NCI-H1694 treated with DMSO at 0.1 percent for 48 hours (cell line): ENCODE measurements at regions not wholly inside any gene's neighbourhood (a gene's known extent, or its start where the extent isn't known, plus 50 kb on each side); places are given as distances from the start of the nearest gene placed in this dataset.
"Not testable (repeated sequence)": the region's sequence is repeated elsewhere in the genome, so short reads cannot be mapped to it uniquely, and the experiment has no call there.

Experiments used
- DNase-seq: peaks from one replicate; lab custom pipeline; 2025; lab: John Stamatoyannopoulos, UW

- no peak for DNase-seq
Measured at GRCh38 chr3:137615659-137616418, 148.3 kb upstream of the SOX14 start.

- DNase-seq, result no peak
Measured at GRCh38 chr3:137641879-137642704, 122.0 kb upstream of the SOX14 start.

GRCh38 chr3:137642831-137643230, 121.3 kb upstream of the SOX14 start:
- DNase-seq, result no peak

DNA sequence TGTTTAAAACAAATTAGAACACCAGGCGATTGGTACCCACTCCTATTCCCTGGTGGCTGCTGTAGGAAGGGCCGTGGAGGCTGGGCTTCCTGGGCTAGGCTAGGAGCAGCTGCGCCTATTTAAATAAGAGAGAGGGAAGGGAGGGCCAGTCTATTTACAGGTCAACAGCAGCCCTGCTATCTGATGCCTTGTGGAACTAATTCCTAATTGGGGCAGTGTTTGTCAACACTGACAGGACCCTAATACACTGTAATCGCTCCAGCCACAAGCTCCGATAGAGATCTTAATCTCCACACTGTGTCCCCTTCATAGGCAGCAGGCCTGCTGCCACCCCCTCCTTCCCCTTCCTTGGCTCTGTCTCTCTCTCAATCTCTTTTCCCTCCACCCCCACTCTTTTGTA, 116.9 kb upstream of the SOX14 start:
- no peak for DNase-seq

DNA sequence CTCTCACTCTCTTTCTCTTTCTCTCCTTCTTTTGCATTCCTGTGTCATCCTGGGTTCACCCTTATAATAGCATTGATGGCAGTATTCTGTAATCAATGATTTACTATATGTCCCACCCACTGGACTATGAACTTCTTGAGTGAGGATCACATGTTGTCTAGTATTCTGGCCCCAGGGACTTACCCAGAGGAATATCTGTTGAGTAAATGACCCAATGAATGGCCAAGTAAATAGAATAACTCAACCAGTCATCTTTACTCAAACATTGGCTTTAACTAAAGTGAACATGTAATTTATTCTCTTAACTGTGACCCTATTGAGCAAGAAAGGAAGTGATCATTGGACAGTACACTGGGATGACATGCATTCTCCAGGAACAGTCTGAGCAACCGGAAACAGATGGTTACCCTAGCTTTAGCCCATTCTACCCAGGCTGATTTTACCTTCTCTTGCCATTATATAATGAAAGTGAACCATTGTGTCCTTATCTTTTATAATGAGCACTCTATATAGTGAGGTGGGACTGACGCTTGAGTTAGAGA, 94.5 kb upstream of the SOX14 start:
- no peak for DNase-seq

DNA sequence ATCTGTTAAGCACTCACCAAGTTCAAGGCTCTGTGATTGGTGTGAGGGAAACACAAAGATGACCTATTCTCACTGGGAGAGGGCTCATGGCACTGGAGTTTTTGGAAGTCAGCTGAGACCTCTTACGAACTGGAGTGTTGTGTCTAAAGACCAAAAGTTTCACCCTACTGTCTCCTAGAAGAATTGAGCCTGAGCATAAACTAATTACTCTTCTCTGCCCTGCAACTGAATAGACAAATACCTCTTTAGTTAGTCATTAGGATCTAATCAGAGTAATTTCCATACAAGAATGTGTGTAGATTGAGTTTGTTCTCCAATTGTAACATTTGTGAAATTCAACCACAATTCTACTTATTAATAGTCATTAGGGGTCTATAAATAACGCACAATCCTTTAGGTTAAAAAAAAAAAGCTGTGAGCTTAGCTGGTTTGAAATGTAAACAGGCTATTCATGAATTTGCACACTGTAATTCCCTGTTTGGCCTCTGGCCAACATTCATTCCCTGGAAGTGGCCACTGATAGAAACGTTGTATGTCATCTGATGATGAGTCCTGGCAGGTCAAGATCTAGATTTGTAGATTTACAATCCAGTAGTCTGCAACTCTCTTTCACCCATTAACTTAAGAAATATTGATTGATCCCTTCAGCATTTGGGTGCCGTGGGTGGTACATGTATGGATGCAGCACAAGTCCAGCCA, 76.8 kb upstream of the SOX14 start:
- DNase-seq, result no peak

DNA sequence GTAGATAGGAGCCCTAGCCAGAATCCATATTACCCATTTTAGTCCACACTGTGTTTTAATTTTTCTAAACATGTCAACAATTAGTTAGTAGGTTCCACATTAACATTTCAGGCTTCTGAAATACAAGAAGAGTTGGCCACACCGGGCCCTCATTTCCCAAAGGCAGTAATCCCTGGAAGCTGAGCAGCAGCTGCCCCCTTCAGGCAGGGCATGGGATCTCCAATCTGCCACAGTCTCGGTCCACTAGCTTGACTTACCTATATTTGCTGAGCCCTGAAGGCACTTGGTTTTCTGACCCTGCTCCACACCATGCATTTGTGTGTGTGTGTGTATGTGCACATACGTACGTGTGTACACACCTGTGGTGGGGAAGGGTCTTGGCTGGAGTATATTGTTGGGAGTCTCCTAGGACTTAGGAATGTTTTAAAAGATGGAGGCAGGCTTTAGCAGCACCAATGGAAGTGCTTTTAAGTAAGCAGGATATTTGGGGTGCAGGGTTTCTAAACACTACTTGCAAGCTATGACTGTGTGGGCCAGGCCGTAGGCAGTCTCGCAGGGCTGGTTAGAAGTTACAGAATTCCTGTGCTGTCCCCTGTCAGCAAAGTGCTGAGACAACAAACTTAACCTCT, 71.2 kb upstream of the SOX14 start:
- DNase-seq, result peak; percentile 50

GRCh38 chr3:137693791-137694190, 70.3 kb upstream of the SOX14 start:
- no peak for DNase-seq

DNA sequence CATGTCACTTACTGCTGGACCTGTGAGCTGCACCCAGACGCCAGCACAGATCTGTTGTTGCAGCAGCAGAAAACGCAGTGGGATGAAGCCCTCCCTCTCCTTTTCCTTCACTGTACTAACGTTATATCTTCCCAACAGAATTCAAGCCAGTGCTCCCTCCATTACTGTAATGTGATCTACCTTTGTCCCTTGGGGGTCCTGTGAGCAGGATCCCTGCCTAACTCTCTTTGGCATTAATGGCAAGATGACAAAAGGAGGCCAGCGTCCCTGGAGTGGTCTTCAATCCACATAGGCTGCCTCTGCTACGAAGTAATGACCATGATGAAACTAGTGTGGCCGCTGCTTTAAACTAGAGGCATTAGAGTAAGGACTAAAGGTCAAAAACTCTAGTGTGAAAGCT, 69.3 kb upstream of the SOX14 start:
- no peak for DNase-seq

DNA sequence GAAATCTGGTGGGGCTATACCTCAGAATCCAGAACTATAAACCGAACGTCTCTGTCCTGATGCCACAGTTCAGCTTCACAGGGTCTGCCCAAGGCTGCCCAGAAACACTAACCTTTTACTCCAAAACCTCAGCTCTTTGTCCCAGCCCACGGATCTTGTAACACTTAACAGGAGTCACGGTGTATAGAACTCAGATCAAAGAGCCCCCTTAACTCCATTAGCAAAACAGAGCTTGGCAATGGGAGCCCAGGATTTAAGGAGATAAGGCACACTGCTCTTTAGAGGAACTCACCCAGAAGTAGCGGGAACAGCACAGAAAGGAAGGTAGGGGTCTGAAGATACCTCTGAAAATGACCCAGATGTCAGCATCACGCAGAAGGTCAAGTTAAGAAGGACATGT, 68.8 kb upstream of the SOX14 start:
- DNase-seq, result no peak

DNA sequence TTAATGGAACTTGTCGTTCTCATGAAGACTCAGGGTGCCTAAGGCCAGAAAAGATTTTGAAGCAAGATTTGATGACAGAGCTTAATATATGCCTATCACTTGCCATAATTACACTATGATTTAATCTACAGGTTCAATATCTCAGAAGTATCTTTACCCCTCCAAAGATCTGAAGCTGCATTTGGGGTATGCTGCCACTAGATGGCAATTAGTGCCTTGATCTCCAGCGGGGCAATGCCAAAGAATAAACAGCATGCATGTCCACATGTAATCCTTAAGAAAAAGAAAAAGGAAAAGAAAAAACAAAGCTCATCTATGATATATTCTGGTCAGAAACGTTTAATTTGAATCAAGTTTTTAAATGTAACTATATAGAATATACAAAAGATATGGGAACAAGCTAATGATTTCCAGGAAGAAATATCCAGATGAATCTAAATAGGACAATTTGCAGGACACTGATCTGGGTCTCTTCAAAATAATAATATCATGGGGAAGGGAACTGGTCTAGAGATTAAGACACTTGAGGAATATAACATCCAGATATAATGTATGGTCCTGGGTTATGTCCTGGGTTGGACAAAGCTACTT, 55.0 kb upstream of the SOX14 start:
- DNase-seq, result peak; percentile 24

GRCh38 chr3:137713965-137714364, 50.1 kb upstream of the SOX14 start:
- DNase-seq, result not testable (repeated sequence)
